H1 (cell line): ENCODE measurements at regions not wholly inside any gene's neighbourhood (a gene's known extent, or its start where the extent isn't known, plus 50 kb on each side); places are given as distances from the start of the nearest gene placed in this dataset.

Experiments used
- CTCF ChIA-PET: fragments of 300-600 bp; sonication (Branson Sonifier 250); formaldehyde crosslinking; loops from one replicate; lab custom pipeline; 2021; ENCODE audit not compliant: partially characterized antibody; lab: Charles Lee
- POLR2A ChIA-PET: fragments of 300-600 bp; sonication (Branson Sonifier 250); formaldehyde crosslinking; loops from one replicate; lab custom pipeline; 2021; ENCODE audit warnings: inconsistent platforms; ENCODE audit not compliant: partially characterized antibody; lab: Charles Lee
- DNase-seq, 2 experiments: peaks; one replicate each; pipeline versions ENCODE4 v3.0.0 to v3.0.0-alpha.2; 2010 to 2022; ENCODE audit warnings: low spot score in 2 of 2, low read depth in 1 of 2, mixed read lengths in 1 of 2
- FAIRE-seq: peaks from 2 replicates; lab custom pipeline; 2011; peaks lifted over from hg19 to GRCh38; lab: Jason Lieb, UNC
- H2AFZ ChIP-seq: 2 replicates; pipeline ENCODE4 v1.8.1; 2012; ENCODE audit warnings: low read length, inconsistent platforms
- H2AK5ac ChIP-seq: 2 replicates; pipeline ENCODE4 v1.6.1; 2013; ENCODE audit warnings: low read depth, low read length
- H2BK120ac ChIP-seq: replicated peaks from 2 replicates; pipeline ENCODE3; 2013; ENCODE audit warnings: low read depth, low read length, inconsistent platforms
- H2BK12ac ChIP-seq: 2 replicates; pipeline ENCODE4 v1.6.1; 2013; ENCODE audit warnings: low read depth, low read length
- H2BK15ac ChIP-seq: 2 replicates; pipeline ENCODE4 v1.6.1; 2013; ENCODE audit warnings: low read length
- H2BK20ac ChIP-seq: 2 replicates; pipeline ENCODE4 v1.6.1; 2013; ENCODE audit warnings: low read length
- H2BK5ac ChIP-seq: 2 replicates; pipeline ENCODE4 v1.6.1; 2013; ENCODE audit warnings: low read depth, low read length
- H3K14ac ChIP-seq: 2 replicates; pipeline ENCODE4 v1.6.1; 2013; ENCODE audit warnings: inconsistent platforms; ENCODE audit not compliant: insufficient read length
- H3K18ac ChIP-seq: 2 replicates; pipeline ENCODE4 v1.6.1; 2013; ENCODE audit warnings: low read length; ENCODE audit errors: extremely low read depth
- H3K23ac ChIP-seq: 2 replicates; pipeline ENCODE4 v1.6.1; 2013; ENCODE audit warnings: inconsistent platforms; ENCODE audit not compliant: insufficient read length
- H3K23me2 ChIP-seq: 2 replicates; pipeline ENCODE4 v1.6.1; 2013; ENCODE audit warnings: low read depth, low read length
- H3K27ac ChIP-seq: 2 replicates; pipeline ENCODE4 v1.6.1; 2011; ENCODE audit warnings: low read depth, low read length, inconsistent platforms
- H3K27me3 ChIP-seq, 4 experiments: replicated peaks in 1 of 4; 1 replicate in 1 of 4; 2 replicates in 3 of 4; pipeline versions ENCODE4 v1.6.1 to v1.8.1; 2011 to 2013; ENCODE audit warnings: low read length in 3 of 4, mild to moderate bottlenecking in 3 of 4, inconsistent platforms in 2 of 4, mixed read lengths in 2 of 4, moderate library complexity in 1 of 4; ENCODE audit not compliant: control insufficient read depth in 3 of 4, insufficient read depth in 3 of 4; ENCODE audit errors: extremely low read depth in 1 of 4
- H3K36me3 ChIP-seq, 4 experiments: 2 replicates each; pipeline versions ENCODE4 v1.6.1 to v1.8.1; 2011 to 2013; ENCODE audit warnings: mild to moderate bottlenecking in 4 of 4, low read length in 3 of 4, moderate library complexity in 2 of 4, control low read depth in 1 of 4, inconsistent platforms in 1 of 4; ENCODE audit not compliant: insufficient read depth in 4 of 4, control insufficient read depth in 2 of 4
- H3K4ac ChIP-seq: replicated peaks from 2 replicates; pipeline ENCODE3; 2013; ENCODE audit warnings: low read length, low read depth, mixed read lengths, inconsistent platforms; ENCODE audit not compliant: insufficient read length
- H3K4me1 ChIP-seq, 4 experiments: replicated peaks in 1 of 4; 1 replicate in 1 of 4; 2 replicates in 3 of 4; pipeline versions ENCODE4 v1.6.1 to v1.8.1; 2011 to 2013; ENCODE audit warnings: low read length in 3 of 4, inconsistent platforms in 2 of 4, mixed read lengths in 1 of 4; ENCODE audit not compliant: insufficient read depth in 4 of 4, control insufficient read depth in 3 of 4
- H3K4me2 ChIP-seq, 2 experiments: 2 replicates each; pipeline versions ENCODE4 v1.6.1 to v1.8.1; 2011 to 2013; ENCODE audit warnings: low read depth in 2 of 2, low read length in 2 of 2, control low read depth in 1 of 2, inconsistent platforms in 1 of 2, mild to moderate bottlenecking in 1 of 2; ENCODE audit not compliant: insufficient read depth in 1 of 2
- H3K4me3 ChIP-seq, 4 experiments: fragments of 200-600, 300-600 bp in 1 of 4; sonication (generic), shearing (Covaris generic), sonication (Bioruptor Twin) in 1 of 4; 2 replicates each; pipeline versions ENCODE4 v1.5.1 to v1.8.1; 2011 to 2016; ENCODE audit warnings: low read length in 4 of 4, low read depth in 3 of 4, control low read depth in 2 of 4, inconsistent platforms in 2 of 4, mild to moderate bottlenecking in 2 of 4, mixed read lengths in 1 of 4, moderate library complexity in 1 of 4; ENCODE audit not compliant: insufficient read depth in 2 of 4; ENCODE audit errors: extremely low read depth in 1 of 4
- H3K56ac ChIP-seq: replicated peaks from 2 replicates; pipeline ENCODE3; 2013; ENCODE audit warnings: low read depth, mild to moderate bottlenecking, mixed read lengths, low read length, inconsistent platforms; ENCODE audit not compliant: insufficient read length
- H3K79me1 ChIP-seq: 2 replicates; pipeline ENCODE4 v1.6.1; 2013; ENCODE audit warnings: low read depth, low read length, control low read depth
- H3K79me2 ChIP-seq, 2 experiments: 2 replicates each; pipeline versions ENCODE4 v1.6.1 to v1.8.1; 2012 to 2013; ENCODE audit warnings: low read length in 2 of 2, mild to moderate bottlenecking in 2 of 2, inconsistent platforms in 1 of 2; ENCODE audit not compliant: insufficient read depth in 2 of 2, control insufficient read depth in 1 of 2
- H3K9ac ChIP-seq, 4 experiments: replicated peaks in 1 of 4; 1 replicate in 1 of 4; 2 replicates in 3 of 4; pipeline versions ENCODE4 v1.6.1 to v1.8.1; 2011 to 2013; ENCODE audit warnings: low read depth in 3 of 4, low read length in 3 of 4, control low read depth in 2 of 4, mild to moderate bottlenecking in 2 of 4, moderate library complexity in 2 of 4, inconsistent platforms in 1 of 4; ENCODE audit errors: extremely low read depth in 1 of 4
- H3K9me3 ChIP-seq, 2 experiments: 2 replicates each; pipeline versions ENCODE4 v1.6.1 to v1.8.1; 2012 to 2013; ENCODE audit warnings: mild to moderate bottlenecking in 2 of 2, moderate library complexity in 2 of 2, control low read depth in 1 of 2, inconsistent platforms in 1 of 2, low read depth in 1 of 2, low read length in 1 of 2, mixed read lengths in 1 of 2; ENCODE audit not compliant: insufficient read depth in 2 of 2
- H4K20me1 ChIP-seq, 2 experiments: replicated peaks in 1 of 2; 2 replicates each; pipeline versions ENCODE3 to v1.8.1; 2011 to 2013; ENCODE audit warnings: inconsistent platforms in 2 of 2, low read length in 2 of 2, mild to moderate bottlenecking in 1 of 2; ENCODE audit not compliant: insufficient read depth in 2 of 2, control insufficient read depth in 1 of 2
- H4K5ac ChIP-seq: 2 replicates; pipeline ENCODE4 v1.6.1; 2013; ENCODE audit warnings: low read length, low read depth, mixed read lengths, inconsistent platforms; ENCODE audit not compliant: insufficient read length
- H4K8ac ChIP-seq: 2 replicates; pipeline ENCODE4 v1.8.0; 2013; ENCODE audit warnings: mild to moderate bottlenecking, moderate library complexity, low read length, inconsistent platforms; ENCODE audit not compliant: insufficient read depth; ENCODE audit errors: extremely low read depth
- H4K91ac ChIP-seq: replicated peaks from 2 replicates; pipeline ENCODE3; 2013; ENCODE audit warnings: low read length, mixed read lengths, inconsistent platforms; ENCODE audit not compliant: insufficient read length
- RAD21 ChIP-seq, 2 experiments: IDR thresholded peaks in 1 of 2; conservative IDR thresholded peaks in 1 of 2; 2 replicates each; pipeline ENCODE4 v1.6.1; 2011; ENCODE audit warnings: low read depth in 2 of 2, low read length in 2 of 2, improper control_type of control experiment in 1 of 2, inconsistent platforms in 1 of 2, mild to moderate bottlenecking in 1 of 2, moderate library complexity in 1 of 2
- RXRA ChIP-seq: IDR thresholded peaks from 2 replicates; pipeline ENCODE4 v1.6.1; 2011; ENCODE audit warnings: low read depth, mild to moderate bottlenecking, low read length, moderate library complexity; ENCODE audit not compliant: insufficient read depth
- WGBS, 2 experiments: shearing (Covaris generic) in 1 of 2; methylation state at CpG; one replicate each; pipeline versions ENCODE4 v1.1.6 to v1.1.7; 2013 to 2015; ENCODE audit warnings: low lambda C conversion rate in 2 of 2, mixed read lengths in 2 of 2, inconsistent platforms in 1 of 2, low coverage in 1 of 2, missing lambda C conversion rate in 1 of 2; ENCODE audit not compliant: insufficient replicate concordance in 2 of 2, insufficient coverage in 1 of 2, insufficient read length in 1 of 2; ENCODE audit errors: extremely low coverage in 1 of 2, missing lambda C conversion rate in 1 of 2; 5-methylcytosine and 5-hydroxymethylcytosine counted together

DNA sequence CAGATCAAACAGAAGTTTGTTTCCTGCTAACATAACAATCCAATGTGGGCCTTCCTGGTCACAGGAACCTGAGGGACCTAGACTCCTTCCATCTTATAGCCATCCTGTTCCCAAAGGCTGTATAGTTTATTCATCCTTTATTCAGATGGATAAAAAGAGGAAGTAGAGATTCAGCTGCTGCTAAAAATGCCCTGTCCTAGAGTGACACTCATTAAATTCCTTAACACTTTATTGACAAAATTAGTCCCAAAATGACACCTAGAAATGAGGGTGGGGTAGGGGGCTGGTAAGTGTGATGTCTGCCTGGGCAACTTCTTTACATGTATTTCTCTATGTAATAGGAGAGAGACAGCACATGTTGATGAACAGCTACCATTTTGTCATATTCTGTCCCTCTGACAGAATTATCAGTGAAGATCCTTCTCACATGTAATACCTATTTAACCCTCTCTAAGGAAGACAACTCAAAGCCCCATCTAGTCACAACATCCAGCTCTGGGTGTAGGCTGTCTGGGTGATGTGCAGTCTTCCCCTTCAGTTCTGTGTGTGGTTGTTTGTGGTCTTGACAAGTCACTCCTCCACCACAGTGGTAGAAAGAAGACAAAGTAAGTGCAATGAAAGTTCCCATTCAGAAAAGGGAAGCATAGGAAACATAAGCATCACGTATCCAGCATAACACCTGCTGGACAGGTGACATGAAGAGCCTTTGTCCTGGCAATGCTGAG is 253.9 kb upstream of the CNTNAP5 start:
- Histone ChIP-seq H3K4me3 (no peak overlapping the region), H4K5ac (no peak overlapping the region), H2AK5ac (no peak overlapping the region), H2BK5ac (no peak overlapping the region), H2BK20ac (no peak overlapping the region), H3K4me1 (no peaks in the 10 kb centered on the region), H3K27ac (no peak overlapping the region), H3K14ac (no peak overlapping the region), H3K79me1 (no peaks in the 10 kb centered on the region), H3K36me3 (no peaks in the 10 kb centered on the region), H2AFZ (no peak overlapping the region), H3K23ac (no peak overlapping the region), H3K27me3 (no peaks in the 10 kb centered on the region), H3K9ac (no peak overlapping the region), H3K23me2 (no peaks in the 10 kb centered on the region), H4K91ac (no peak overlapping the region), H4K20me1 (no peaks in the 10 kb centered on the region), H3K9me3 (no peaks in the 10 kb centered on the region), H2BK12ac (no peak overlapping the region), H4K8ac (no peak overlapping the region), H2BK15ac (no peak overlapping the region), H3K79me2 (no peaks in the 10 kb centered on the region), H3K4me2 (no peak overlapping the region), H3K56ac (no peak overlapping the region), H2BK120ac (no peak overlapping the region), H3K18ac (no peak overlapping the region), H3K4ac (no peak overlapping the region)
- ChIA-PET POLR2A (no interaction called here), CTCF (no interaction called here)
- FAIRE-seq, result no peak
- no peak for DNase-seq
- no CpG with 5 or more reads among the region's 1 CpG for WGBS, 2 experiments
- TF ChIP-seq RXRA (no peak), RAD21 (IDR thresholded peaks at IDR 0.05 in 1 of 2, conservative IDR thresholded peaks at IDR 0.05 in 1 of 2; ENCODE audit: low read depth in 2 of 2, low read length in 2 of 2) (no peak)
